ENCODE measurements at regions not wholly inside any gene's neighbourhood (a gene's known extent, or its start where the extent isn't known, plus 50 kb on each side); places are given as distances from the start of the nearest gene placed in this dataset.

DNA sequence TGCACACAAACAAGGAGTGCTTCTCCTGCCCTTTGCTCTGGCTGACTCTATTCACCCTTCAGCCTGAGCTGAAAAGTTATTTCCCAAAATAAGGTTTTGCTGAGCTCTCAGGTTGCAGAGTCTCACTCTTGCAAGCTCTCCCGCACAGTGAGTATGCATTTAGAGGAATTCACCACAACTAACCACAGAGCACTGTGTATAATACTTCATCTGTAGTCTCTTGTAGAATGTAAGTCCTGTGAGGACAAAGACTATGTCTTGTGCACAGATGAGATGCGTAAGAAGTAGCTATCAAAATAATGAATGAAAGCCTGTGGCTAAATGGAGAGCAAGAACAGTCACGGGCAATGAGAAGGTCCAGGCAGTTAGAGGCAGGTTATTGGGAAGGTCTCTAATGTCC, 156.5 kb upstream of the SLCO3A1 start:
- TF ChIP-seq JUND (IDR thresholded peaks at IDR 0.05; ENCODE audit: low read depth) = no peak
- in situ Hi-C loops (cut with HindIII; ENCODE audit: low pct_unique_long_range_greater_than_20kb, low sequenced_read_pairs) = no loop called here
- no peak for DNase-seq (ENCODE audit: low read depth in 1 of 2, low spot score in 1 of 2)

DNA sequence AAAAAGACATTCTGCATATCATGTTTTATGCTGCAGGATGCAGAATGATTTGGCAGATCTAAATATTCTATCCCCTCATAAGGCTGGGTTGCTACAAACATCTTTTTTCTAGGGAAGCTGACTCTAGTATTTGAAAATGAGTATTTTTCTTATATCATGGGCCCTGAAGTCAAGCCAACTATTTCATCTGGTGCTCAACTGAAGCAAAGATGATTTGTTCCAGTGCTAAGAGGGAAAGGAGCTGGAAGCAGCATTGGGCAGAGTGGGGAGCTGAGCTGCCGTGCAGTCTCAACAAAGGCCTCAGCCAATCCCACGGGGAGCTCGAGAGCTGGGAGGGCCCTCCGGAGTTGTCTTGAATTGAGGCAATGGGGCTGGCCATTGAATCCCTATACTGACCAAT, 155.3 kb upstream of the SLCO3A1 start:
- in situ Hi-C loops (cut with HindIII; ENCODE audit: low pct_unique_long_range_greater_than_20kb, low sequenced_read_pairs) = no loop called here
- DNase-seq (ENCODE audit: low read depth in 1 of 2, low spot score in 1 of 2) = no peak
- no peak for TF ChIP-seq JUND (IDR thresholded peaks at IDR 0.05; ENCODE audit: low read depth)

DNA sequence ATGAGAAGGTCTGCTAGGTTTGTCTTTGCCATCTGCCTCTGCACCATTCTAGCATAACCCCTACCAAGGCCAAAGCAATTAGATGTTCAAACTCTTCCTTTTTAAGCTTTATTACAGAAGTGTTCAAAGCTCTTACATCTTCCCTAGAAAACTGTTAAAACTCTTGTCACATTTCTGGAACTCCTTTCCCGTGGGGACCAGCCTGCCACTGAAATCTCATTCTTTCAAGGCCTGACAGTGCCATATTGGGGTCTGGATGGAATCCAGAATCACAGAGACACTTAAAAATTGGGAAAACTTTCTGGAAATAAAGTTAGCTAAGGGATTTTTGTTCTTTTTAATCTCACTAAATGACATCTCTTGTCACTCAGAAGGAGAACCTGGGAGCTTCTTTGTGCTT, 153.8 kb upstream of the SLCO3A1 start:
- no peak for TF ChIP-seq JUND (IDR thresholded peaks at IDR 0.05; ENCODE audit: low read depth)
- in situ Hi-C loops (cut with HindIII; ENCODE audit: low pct_unique_long_range_greater_than_20kb, low sequenced_read_pairs) = no loop called here
- DNase-seq (ENCODE audit: low read depth in 1 of 2, low spot score in 1 of 2) = no peak

DNA sequence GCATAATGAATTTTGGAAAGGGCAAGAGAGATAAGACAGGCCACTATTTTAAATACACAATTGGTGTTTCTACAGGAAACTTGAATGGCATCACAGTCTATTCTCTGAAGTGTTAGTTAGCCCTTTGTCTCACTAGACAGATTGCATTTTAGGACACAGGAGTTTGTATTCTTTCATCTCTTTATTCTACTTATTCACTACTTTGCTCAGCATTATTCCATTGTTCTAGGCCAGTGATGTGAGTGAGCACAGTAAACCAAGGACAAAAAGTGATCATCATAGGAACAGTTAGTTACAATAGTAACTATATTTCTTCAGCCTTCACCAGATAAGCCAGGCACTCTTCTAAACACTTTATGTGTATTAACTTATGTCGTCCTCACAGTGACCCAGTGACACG, 150.2 kb upstream of the SLCO3A1 start:
- TF ChIP-seq JUND (IDR thresholded peaks at IDR 0.05; ENCODE audit: low read depth) = no peak
- no peak for DNase-seq (ENCODE audit: low read depth in 1 of 2, low spot score in 1 of 2)
- in situ Hi-C loops (cut with HindIII; ENCODE audit: low pct_unique_long_range_greater_than_20kb, low sequenced_read_pairs) = no loop called here

DNA sequence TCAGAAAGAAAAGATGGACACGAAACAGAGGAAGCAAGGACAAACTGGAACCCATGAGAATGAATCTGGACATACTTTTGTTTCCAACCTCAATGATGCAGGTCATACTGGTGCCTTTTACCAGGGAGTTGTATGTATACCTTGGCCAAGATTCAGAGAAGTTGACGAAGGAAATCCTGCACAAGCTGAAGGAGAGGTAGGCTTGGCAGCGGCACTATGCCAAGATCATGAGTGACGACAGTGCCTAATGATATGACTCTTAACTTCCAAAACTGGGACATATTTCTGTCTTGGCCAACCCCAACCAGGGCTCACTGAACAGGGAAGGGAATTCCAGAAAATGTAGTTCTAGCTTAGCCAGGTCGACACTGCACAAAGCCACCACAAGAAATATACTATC, 149.2 kb upstream of the SLCO3A1 start:
- in situ Hi-C loops (cut with HindIII; ENCODE audit: low pct_unique_long_range_greater_than_20kb, low sequenced_read_pairs) = no loop called here
- no peak for TF ChIP-seq JUND (IDR thresholded peaks at IDR 0.05; ENCODE audit: low read depth)
- DNase-seq (ENCODE audit: low read depth in 1 of 2, low spot score in 1 of 2) = no peak

DNA sequence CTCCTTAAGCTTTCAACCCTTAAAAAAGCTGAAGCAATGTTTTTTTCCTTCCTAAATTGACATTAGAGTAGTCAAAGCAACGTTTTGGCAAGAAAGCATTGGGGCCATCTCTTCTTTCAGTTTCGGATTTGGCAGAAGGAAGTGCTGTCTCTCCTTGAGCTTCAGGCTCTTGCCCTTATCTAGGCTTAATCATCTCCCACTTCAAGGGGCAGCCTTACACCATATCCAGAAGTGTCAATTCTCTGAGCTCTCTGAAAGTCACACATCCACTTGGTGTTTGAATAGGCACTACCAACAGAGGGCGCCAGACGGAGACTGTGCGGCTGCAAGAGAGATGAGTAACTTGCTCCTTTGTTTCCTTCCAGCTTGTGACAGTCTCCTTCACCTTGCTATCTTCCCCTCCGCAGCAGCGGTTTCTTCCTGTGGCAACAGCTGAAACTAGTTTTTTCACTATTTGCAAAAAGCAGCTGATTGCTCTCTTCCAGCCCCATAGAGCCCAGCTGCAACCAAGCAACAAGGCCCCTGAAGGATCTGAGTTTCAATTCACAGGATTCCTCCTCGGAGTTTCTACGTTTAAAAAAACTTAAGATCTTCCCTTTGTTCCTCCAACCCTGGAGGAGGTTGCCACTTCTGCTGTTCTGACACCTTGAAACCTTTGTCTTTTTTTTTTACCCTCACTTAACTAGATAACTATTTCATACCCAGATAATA, 147.0 kb upstream of the SLCO3A1 start:
- in situ Hi-C loops (cut with HindIII; ENCODE audit: low pct_unique_long_range_greater_than_20kb, low sequenced_read_pairs) = no loop called here
- DNase-seq (ENCODE audit: low read depth in 1 of 2, low spot score in 1 of 2) = peak; percentile 50 to 77
- no peak for TF ChIP-seq JUND (IDR thresholded peaks at IDR 0.05; ENCODE audit: low read depth)

DNA sequence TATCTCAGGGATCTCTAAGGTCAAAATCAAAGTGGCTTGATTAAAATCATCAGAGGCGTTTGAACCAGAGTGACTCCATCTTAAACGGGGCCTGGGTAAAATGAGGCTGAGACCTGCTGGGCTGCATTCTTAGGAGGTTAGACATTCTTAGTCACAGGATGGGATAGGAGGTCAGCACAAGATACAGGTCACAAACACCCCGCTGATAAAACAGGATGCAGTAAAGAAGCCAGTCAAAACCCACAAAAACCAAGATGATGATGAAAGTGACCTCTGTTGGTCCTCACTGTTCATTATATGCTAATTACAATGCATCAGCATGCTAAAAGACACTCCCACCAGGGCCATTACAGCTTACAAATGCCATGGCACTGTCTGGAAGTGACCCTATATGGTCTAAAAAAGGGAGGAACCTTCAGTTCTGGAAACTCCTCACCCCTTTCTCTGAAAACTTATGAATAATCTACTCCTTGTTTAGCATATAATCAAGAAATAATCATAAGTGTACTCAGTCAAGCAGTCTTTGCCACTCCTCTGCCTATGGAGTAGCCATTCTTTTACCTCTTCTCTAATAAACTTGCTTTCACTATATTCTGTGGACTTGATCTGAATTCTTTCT, 143.3 kb upstream of the SLCO3A1 start:
- in situ Hi-C loops (cut with HindIII; ENCODE audit: low pct_unique_long_range_greater_than_20kb, low sequenced_read_pairs) = no loop called here
- no peak for TF ChIP-seq JUND (IDR thresholded peaks at IDR 0.05; ENCODE audit: low read depth)
- DNase-seq (ENCODE audit: low read depth in 1 of 2, low spot score in 1 of 2) = no peak

DNA sequence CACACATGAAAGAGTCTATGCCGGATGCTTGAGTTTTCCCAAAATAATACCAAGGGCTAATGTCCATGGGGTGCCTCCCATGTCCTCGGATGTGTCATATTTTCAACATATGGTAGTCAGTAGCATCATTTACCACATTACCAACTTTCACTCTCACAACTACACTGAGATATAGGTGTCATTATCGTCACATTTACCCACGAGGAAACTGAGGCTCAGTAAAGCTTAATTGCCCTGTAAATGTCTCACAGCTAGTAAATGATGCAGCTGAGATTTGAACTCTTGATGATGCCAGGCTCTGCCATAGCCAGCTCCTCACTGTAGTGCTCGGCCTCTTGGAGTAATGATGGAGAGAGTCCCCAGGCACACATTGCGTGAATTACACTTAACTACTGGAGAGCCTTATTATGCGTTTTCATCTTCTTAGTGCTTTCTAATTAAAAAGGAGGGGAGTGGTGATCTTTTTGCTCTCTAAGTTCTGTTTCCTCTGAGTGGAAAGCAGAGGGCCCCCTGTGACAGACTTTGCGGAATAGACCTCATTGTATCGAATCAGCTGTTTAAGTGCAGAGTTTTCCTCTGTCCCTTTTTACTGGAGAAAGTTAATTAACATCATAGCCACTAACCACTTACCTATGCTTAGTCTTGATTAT, 142.0 kb upstream of the SLCO3A1 start:
- TF ChIP-seq JUND (IDR thresholded peaks at IDR 0.05; ENCODE audit: low read depth) = no peak
- in situ Hi-C loops (cut with HindIII; ENCODE audit: low pct_unique_long_range_greater_than_20kb, low sequenced_read_pairs) = no loop called here
- no peak for DNase-seq (ENCODE audit: low read depth in 1 of 2, low spot score in 1 of 2)

DNA sequence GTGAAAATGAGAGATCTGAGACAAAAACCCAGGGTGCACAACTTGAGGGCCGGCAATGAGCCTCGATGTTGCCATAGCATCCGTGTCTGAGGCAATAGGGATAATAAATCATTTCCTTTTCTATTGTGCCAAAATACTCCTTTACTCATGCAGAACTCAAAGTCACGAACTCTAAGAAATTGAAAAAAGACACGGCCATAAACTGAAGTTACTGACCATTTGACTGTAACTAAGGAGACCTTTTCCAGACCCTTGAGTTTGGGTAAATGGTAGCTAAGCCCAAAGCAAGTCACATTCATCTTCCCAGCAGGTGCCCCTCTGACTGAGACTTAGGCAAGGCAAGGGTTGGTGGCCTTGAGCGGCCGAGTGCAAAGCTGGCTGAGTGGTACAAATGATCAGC, 141.2 kb upstream of the SLCO3A1 start:
- in situ Hi-C loops (cut with HindIII; ENCODE audit: low pct_unique_long_range_greater_than_20kb, low sequenced_read_pairs) = no loop called here
- no peak for DNase-seq (ENCODE audit: low read depth in 1 of 2, low spot score in 1 of 2)
- no peak for TF ChIP-seq JUND (IDR thresholded peaks at IDR 0.05; ENCODE audit: low read depth)

DNA sequence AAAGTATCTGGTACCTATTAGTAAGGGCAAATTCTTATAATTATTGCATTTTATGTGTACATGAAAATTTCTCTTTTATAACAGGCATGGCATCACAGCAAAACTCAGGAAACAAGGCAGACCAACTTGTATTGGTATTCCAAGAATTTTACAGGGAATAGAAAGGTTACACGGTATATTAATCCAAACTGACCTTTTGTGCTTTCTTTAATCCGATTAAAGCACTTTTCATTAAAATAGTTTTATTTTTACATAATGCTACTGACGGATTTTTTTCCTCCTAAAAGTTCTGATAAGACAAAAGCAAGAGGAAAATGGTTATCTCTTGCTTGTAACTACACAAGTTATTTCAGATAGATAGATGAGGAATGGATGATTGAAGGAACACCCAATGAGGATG, 137.0 kb upstream of the SLCO3A1 start:
- in situ Hi-C loops (cut with HindIII; ENCODE audit: low pct_unique_long_range_greater_than_20kb, low sequenced_read_pairs) = no loop called here
- no peak for TF ChIP-seq JUND (IDR thresholded peaks at IDR 0.05; ENCODE audit: low read depth)

DNA sequence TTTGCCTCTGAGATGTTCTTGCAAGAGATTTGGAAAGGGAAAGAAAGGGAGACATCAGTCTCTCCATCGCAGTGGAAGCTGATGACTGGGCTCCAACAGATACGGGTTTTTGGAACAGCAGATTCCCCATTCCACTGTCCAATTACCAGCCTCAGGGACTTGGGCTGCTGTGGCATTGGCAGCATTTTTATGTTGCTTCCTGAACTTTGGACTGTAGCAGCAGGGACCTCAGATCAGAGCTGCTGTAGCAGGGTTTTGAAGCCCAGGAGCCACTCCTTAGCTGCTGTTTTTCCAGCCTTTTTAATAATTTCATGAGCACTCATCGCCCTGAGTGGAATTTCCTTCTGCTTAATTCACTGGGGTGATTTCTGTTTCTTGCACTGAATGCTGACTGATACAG, 135.7 kb upstream of the SLCO3A1 start:
- DNase-seq (ENCODE audit: low read depth in 1 of 2, low spot score in 1 of 2) = no peak
- TF ChIP-seq JUND (IDR thresholded peaks at IDR 0.05; ENCODE audit: low read depth) = no peak
- in situ Hi-C loops (cut with HindIII; ENCODE audit: low pct_unique_long_range_greater_than_20kb, low sequenced_read_pairs) = no loop called here

More for the DNA sequence above, 137.0 kb upstream of the SLCO3A1 start:
- no peak for DNase-seq (ENCODE audit: low read depth in 1 of 2, low spot score in 1 of 2)

DNA sequence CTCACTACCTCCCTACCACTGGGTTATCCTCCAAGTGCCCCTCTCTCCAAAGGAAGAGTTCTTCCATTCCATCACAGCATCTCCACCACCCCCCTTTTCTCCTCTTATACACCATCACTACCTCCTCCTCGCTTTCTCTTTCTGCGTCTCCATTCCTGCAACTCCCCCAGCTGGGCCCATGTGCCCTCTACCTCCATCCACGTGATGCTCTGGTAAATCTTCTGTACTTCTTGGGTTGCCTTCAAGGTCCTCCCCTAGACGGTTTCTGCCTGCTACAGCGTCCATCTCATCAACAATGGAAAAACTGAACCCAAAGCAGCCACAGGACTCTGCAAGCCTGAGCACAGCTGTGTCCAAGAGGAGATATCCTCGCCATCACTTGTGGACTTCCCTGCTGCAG, 129.5 kb upstream of the SLCO3A1 start:
- in situ Hi-C loops (cut with HindIII; ENCODE audit: low pct_unique_long_range_greater_than_20kb, low sequenced_read_pairs) = no loop called here
- no peak for TF ChIP-seq JUND (IDR thresholded peaks at IDR 0.05; ENCODE audit: low read depth)
- no peak for DNase-seq (ENCODE audit: low read depth in 1 of 2, low spot score in 1 of 2)

DNA sequence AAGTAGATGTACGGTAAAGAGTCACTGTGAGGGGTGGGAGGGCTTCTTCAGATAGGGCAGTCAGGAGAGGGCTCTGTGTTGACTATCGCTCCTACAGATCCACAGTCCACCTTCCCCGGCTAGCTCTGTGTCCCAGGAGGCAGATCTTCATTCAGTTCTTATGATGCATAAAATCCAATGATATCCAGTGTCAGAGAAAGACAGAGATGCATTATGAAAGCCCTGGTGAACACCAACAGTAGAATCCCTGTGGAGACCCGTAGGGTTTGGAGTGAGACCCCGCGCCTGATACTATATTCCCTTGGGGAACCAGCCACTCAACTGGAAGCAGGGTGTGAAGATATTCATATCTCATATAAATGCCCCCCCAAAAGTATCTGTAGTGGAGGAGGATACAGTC, 119.8 kb upstream of the SLCO3A1 start:
- TF ChIP-seq JUND (IDR thresholded peaks at IDR 0.05; ENCODE audit: low read depth) = no peak
- no peak for DNase-seq (ENCODE audit: low read depth in 1 of 2, low spot score in 1 of 2)
- in situ Hi-C loops (cut with HindIII; ENCODE audit: low pct_unique_long_range_greater_than_20kb, low sequenced_read_pairs) = no loop called here
